H1 (cell line): ENCODE measurements at regions not wholly inside any gene's neighbourhood (a gene's known extent, or its start where the extent isn't known, plus 50 kb on each side); places are given as distances from the start of the nearest gene placed in this dataset.

ENCODE experiments used
- BACH1 ChIP-seq: IDR thresholded peaks from 2 replicates; pipeline ENCODE4 v1.6.1; 2012; ENCODE audit warnings: low read length, improper control_type of control experiment
- CBX5 ChIP-seq: fragments of 300-800, 300-1000 bp; sonication (generic); IDR thresholded peaks from 2 replicates; pipeline ENCODE4 v1.7.1; 2016; ENCODE audit warnings: antibody characterized with exemption, low read length, low read depth
- CHD7 ChIP-seq: fragments of 300-600 bp; sonication (generic); IDR thresholded peaks from 2 replicates; pipeline ENCODE4 v1.7.1; 2012; ENCODE audit warnings: low read length, moderate library complexity, mild to moderate bottlenecking, inconsistent platforms; ENCODE audit not compliant: insufficient replicate concordance
- CTCF ChIP-seq, 3 experiments: IDR thresholded peaks; 1 replicate in 2 of 3; 2 replicates in 1 of 3; pipeline versions ENCODE4 v1.5.1 to v1.6.1; 2011; ENCODE audit warnings: low read length in 3 of 3, mild to moderate bottlenecking in 3 of 3, inconsistent platforms in 2 of 3, low read depth in 1 of 3, moderate library complexity in 1 of 3; ENCODE audit not compliant: insufficient read depth in 1 of 3; ENCODE audit errors: control extremely low read depth in 1 of 3
- EZH2 ChIP-seq: fragments of 200-600 bp; sonication (generic); IDR thresholded peaks from 2 replicates; pipeline ENCODE4 v1.7.1; 2012; ENCODE audit warnings: low read depth, mild to moderate bottlenecking, moderate library complexity, low read length, inconsistent platforms; ENCODE audit not compliant: severe bottlenecking
- NRF1 ChIP-seq: IDR thresholded peaks from 2 replicates; pipeline ENCODE4 v1.6.1; 2011; ENCODE audit warnings: mild to moderate bottlenecking, low read depth, low read length, improper control_type of control experiment
- POU5F1 ChIP-seq: IDR thresholded peaks from 2 replicates; pipeline ENCODE4 v1.6.1; 2011; ENCODE audit warnings: low read depth, mild to moderate bottlenecking, low read length, moderate library complexity
- RNF2 ChIP-seq: fragments of 200-900, 300-1000 bp; sonication (generic); IDR thresholded peaks from 2 replicates; pipeline ENCODE4 v1.7.1; 2016; ENCODE audit warnings: borderline replicate concordance, low read depth, mild to moderate bottlenecking, antibody characterized with exemption, low read length; ENCODE audit not compliant: poor library complexity, severe bottlenecking; ENCODE audit errors: missing control alignments
- TAF7 ChIP-seq: optimal IDR thresholded peaks from 2 replicates; pipeline ENCODE3; 2011; ENCODE audit warnings: low read depth, mild to moderate bottlenecking, inconsistent platforms, low read length, moderate library complexity, borderline replicate concordance

GRCh38 chr18:22536558-22536957 lies 118.8 kb upstream of the CTAGE1 start (continued):
- TF ChIP-seq CHD7: no peak
- no peak for TF ChIP-seq RNF2
- TF ChIP-seq NRF1: no peak
- TF ChIP-seq CTCF (IDR thresholded peaks at IDR 0.05; ENCODE audit: control extremely low read depth in 1 of 3, insufficient read depth in 1 of 3, low read depth in 1 of 3, low read length in 3 of 3): no peak
- no peak for TF ChIP-seq CBX5
- no peak for TF ChIP-seq BACH1
- TF ChIP-seq EZH2: no peak
- TF ChIP-seq TAF7: no peak
- TF ChIP-seq POU5F1: no peak
